HG03378 (cell line): ENCODE measurements at regions not wholly inside any gene's neighbourhood (a gene's known extent, or its start where the extent isn't known, plus 50 kb on each side); places are given as distances from the start of the nearest gene placed in this dataset.
A peak's percentile ranks its signal among the peaks of the same experiment; 100 is the strongest.

Experiments used
- ATAC-seq: cut with Tn5 transposase; IDR thresholded peaks from one replicate; pipeline ENCODE4 v1.9.1; 2021; ENCODE audit warnings: mild to moderate bottlenecking, moderate library complexity; ENCODE audit not compliant: unreplicated experiment

DNA sequence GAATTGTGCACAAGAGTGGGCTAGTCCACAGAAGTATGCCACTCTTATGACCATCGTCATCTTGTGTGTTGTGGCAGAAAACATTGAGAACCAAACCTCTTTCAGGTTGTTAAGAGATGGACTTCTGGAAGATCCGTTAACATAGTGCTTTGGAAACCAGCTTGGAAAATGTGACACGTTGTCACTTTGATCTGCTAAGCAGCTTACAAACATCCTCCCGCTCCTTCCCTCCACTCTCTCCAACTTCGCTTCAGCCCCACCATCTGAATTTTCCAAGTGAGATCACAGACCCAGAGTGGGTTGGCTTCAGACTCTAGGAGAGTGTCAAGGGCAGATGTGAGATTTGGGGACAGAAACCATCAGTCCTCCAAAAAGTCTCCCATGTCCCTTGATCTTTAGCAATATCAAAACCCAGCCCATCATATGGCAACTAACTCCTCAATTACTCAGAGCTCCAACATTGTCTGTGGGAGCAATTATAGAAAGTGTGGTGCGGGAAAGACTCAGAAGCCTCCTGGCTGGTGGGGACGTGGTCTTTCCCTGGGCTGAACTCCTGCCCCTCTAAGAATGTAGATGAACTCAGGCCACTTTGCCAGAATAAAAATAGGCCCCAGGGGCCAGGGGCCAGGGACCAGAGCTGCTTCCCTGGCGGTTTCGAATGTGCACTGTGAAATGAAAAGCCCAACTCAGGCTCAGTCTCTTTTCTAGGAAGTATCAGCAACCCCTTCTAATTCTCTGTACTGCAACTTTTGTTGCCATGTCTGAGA, 129.5 kb downstream of the SLC38A6 start:
- no peak for ATAC-seq

DNA sequence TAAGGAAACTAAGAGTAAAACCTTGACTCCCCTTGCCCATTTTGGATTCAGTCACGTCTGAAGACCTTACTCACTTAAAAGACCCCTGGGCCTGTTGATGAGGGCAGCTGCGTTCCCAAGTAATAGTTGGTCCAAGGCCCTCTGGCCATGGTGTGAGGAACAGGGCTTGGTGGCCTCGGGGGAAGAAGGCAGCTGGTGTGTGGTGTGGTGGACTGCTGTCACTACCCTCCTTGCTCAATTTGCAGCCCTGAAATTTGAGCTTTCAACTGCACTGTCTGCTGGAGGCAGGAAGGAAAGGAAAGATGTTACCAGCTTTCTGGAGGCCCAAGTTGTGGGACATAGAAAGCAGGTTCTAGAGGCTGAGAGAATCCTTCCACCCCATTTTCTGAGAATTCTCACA, 128.2 kb downstream of the SLC38A6 start:
- ATAC-seq: no peak

GRCh38 chr14:61108496-61109141, 127.6 kb downstream of the SLC38A6 start:
- ATAC-seq: no peak

GRCh38 chr14:61107869-61108493, 126.9 kb downstream of the SLC38A6 start:
- no peak for ATAC-seq

- ATAC-seq: no peak
Observed at GRCh38 chr14:61106959-61107641, 126.1 kb downstream of the SLC38A6 start.

- no peak for ATAC-seq
Observed at GRCh38 chr14:61106271-61106958, 125.4 kb downstream of the SLC38A6 start.

DNA sequence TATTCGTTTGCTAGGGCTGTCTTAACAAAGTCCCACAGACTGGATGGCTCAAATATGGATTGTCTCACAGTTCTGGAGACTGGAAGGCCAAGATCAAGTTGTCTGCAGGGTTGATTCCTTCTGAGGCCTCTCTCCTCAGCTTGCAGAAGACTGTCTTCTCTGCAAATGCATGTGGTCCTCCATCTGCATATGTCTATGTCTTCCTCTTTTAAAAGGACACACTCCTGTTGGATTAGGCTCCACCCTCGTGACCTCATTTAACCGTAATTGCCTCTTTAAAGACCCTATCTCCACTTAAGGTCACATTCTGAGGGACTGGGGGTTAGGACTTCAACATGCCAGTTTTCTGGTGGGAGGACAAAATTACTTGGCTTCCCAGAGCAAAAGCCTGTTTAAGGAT, 123.3 kb downstream of the SLC38A6 start:
- ATAC-seq: no peak

DNA sequence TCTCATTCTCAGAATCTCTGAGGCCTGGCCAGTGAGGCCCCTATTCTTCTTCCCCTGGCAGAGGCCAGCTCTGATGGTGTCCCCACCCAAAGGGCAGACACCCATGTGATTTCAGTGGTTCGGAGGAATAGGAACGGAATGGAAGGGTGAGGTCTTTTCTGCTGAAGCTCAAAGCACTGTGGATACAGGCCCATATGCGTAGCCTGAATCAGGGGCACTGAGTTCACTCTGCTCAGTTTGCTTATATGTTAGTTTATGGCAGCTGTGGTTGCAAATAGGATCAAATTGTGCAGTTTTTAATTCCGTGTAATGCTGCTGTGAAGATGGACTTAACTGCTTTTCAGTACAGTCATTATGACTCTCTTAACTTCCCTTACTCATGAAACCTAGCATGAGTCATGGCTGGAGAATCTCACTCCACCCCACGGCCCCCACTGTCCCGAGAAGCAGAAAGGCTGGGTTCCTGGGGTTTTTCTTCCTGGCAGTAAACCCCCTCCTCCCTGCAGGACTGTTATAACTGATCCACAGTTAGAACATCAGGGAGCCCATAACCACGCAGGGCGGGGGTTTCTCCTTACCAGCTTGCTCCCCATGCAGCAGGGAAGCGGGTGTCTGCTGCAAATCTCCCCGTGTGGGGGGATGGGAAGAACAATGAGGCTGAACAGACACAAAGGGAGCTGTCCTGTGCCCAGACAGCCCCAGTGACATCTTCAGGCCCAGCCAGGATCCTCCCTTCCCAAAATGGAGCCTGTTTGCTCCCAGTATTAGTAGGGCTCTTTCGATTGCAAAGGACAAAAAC, 122.7 kb downstream of the SLC38A6 start:
- peak; percentile 83 for ATAC-seq

DNA sequence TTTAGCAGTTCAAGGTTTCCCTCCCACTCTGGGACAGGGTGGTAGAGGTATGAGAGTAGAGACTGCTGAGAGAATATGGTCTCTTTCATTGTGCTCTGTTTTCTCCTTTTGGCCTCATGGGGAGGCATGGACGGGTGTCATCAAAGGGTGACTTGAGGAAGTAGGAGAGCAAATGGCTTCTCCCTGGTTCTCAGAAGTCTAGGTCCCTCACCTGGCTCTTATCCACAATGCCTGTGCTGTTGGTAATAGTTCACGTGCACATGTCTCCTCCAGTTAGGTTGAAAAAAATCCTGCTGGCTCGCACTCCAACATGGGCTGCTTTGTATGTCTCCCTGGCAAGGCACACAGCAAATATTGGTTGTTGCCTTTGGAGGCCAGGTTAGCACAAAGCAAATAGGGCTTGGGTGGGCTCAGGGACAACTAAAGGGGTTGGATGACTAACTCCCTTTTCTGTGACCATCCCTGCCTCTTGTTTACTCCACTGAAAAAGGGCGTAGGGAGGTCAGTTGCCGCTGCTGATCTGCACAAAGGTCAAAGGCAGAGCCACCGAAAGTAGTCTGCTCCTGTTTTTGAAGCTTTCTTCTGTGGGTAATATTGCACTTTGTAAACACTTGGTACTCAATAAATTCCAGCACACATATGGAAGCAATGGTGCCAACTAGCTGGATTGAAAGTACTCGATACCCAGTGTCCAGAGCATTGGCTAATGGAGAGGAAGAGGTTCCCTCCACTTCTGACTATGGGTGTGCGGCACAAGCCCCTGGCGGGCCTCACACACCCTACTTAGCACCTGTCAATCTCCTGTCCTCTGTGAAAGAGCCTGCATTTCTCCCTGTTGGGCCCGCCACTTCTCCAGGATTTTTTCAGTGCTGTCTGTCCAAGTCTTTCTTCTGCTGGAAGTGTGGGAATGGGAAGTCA, 121.8 kb downstream of the SLC38A6 start:
- no peak for ATAC-seq
